ENCODE measurements at regions not wholly inside any gene's neighbourhood (a gene's known extent, or its start where the extent isn't known, plus 50 kb on each side); places are given as distances from the start of the nearest gene placed in this dataset.

- Mint-ChIP-seq H3K27me3 (ENCODE audit: insufficient read depth) (no peaks in the 10 kb centered on the region), H3K4me3 (no peak overlapping the region), H3K4me1 (ENCODE audit: low read depth) (0 out of 2 replicates have a peak, but pooled peaks cover 6% of the 10 kb centered on the region), H3K36me3 (ENCODE audit: low read depth) (no peaks in the 10 kb centered on the region), H3K9me3 (no peaks in the 10 kb centered on the region), H3K27ac (no peak overlapping the region)
- no peak for TF ChIP-seq CTCF (IDR thresholded peaks at IDR 0.05)
- DNase-seq: no peak
Measured at GRCh38 chr11:97996762-97997161, 1024.0 kb upstream of the CNTN5 start.

GRCh38 chr11:98003606-98004371 lies 1017.0 kb upstream of the CNTN5 start:
- Mint-ChIP-seq H3K4me3 (peak overlapping the region; percentile 81), H3K9me3 (no peaks in the 10 kb centered on the region), H3K27me3 (ENCODE audit: insufficient read depth) (no peaks in the 10 kb centered on the region), H3K4me1 (ENCODE audit: low read depth) (peaks cover 34% of the 10 kb centered on the region), H3K36me3 (ENCODE audit: low read depth) (no peaks in the 10 kb centered on the region), H3K27ac (peak overlapping the region; percentile 76)
- TF ChIP-seq CTCF (IDR thresholded peaks at IDR 0.05): no peak
- no peak for DNase-seq

- Mint-ChIP-seq H3K27me3 (ENCODE audit: insufficient read depth) (no peaks in the 10 kb centered on the region; the same call in 1 of the 2 replicates), H3K4me3 (no peak overlapping the region), H3K4me1 (ENCODE audit: low read depth) (peaks cover 33% of the 10 kb centered on the region), H3K9me3 (no peaks in the 10 kb centered on the region), H3K27ac (no peak overlapping the region), H3K36me3 (ENCODE audit: low read depth) (peaks cover 4% of the 10 kb centered on the region; the same call in 1 of the 2 replicates)
- TF ChIP-seq CTCF (IDR thresholded peaks at IDR 0.05): no peak
- no peak for DNase-seq
Measured at GRCh38 chr11:98007072-98007471, 1013.7 kb upstream of the CNTN5 start.

GRCh38 chr11:98027652-98028051 lies 993.1 kb upstream of the CNTN5 start:
- DNase-seq: no peak
- no peak overlapping the region for H3K4me3 Mint-ChIP-seq
- no peak for TF ChIP-seq CTCF (IDR thresholded peaks at IDR 0.05)

GRCh38 chr11:98029832-98030231 lies 990.9 kb upstream of the CNTN5 start:
- no peak for DNase-seq
- no peaks in the 10 kb centered on the region for H3K27me3 Mint-ChIP-seq (ENCODE audit: insufficient read depth)
- TF ChIP-seq CTCF (IDR thresholded peaks at IDR 0.05): no peak
- no peaks in the 10 kb centered on the region for H3K4me1 Mint-ChIP-seq (ENCODE audit: low read depth)
- H3K27ac Mint-ChIP-seq: no peak overlapping the region
- no peaks in the 10 kb centered on the region for H3K9me3 Mint-ChIP-seq
- no peak overlapping the region for H3K4me3 Mint-ChIP-seq
- no peaks in the 10 kb centered on the region for H3K36me3 Mint-ChIP-seq (ENCODE audit: low read depth)

More at GRCh38 chr11:98027652-98028051, 993.1 kb upstream of the CNTN5 start:
- Mint-ChIP-seq H3K9me3 (no peaks in the 10 kb centered on the region), H3K27ac (no peak overlapping the region), H3K36me3 (ENCODE audit: low read depth) (no peaks in the 10 kb centered on the region), H3K4me1 (ENCODE audit: low read depth) (no peaks in the 10 kb centered on the region), H3K27me3 (ENCODE audit: insufficient read depth) (no peaks in the 10 kb centered on the region)
